Cardiac fibroblast (primary cell): ENCODE measurements at regions not wholly inside any gene's neighbourhood (a gene's known extent, or its start where the extent isn't known, plus 50 kb on each side); places are given as distances from the start of the nearest gene placed in this dataset.
"Not testable (repeated sequence)": the region's sequence is repeated elsewhere in the genome, so short reads cannot be mapped to it uniquely, and the experiment has no call there.

ENCODE experiments used
- DNase-seq, 2 donors: peaks; one replicate each; pipeline versions ENCODE4 v3.0.0 to v3.0.0-alpha.2; 2010; ENCODE audit warnings: low read depth in 2 of 2
- H3K4me3 ChIP-seq, 2 donors: replicated peaks in 1 of 2; 1 replicate in 1 of 2; 2 replicates in 1 of 2; pipeline ENCODE4 v1.5.1; 2011; ENCODE audit warnings: low read depth in 2 of 2, low read length in 2 of 2, mild to moderate bottlenecking in 2 of 2, moderate library complexity in 1 of 2
- CTCF ChIP-seq: IDR thresholded peaks from one replicate; pipeline ENCODE4 v1.5.1; 2011; ENCODE audit warnings: low read depth, mild to moderate bottlenecking, low read length, inconsistent platforms

- not testable (repeated sequence) for DNase-seq, H3K4me3 ChIP-seq
These were observed 52.9 kb downstream of the OR52B4 start for GRCh38 chr11:4315292-4315691.

- not testable (repeated sequence) for DNase-seq, H3K4me3 ChIP-seq
These were observed 91.0 kb downstream of the OR52B4 start for GRCh38 chr11:4277225-4277624.

GRCh38 chr11:4251085-4251484, 117.1 kb downstream of the OR52B4 start:
- not testable (repeated sequence) for DNase-seq, H3K4me3 ChIP-seq

GRCh38 chr11:4249475-4249874, 118.7 kb downstream of the OR52B4 start:
- not testable (repeated sequence) for H3K4me3 ChIP-seq, DNase-seq

GRCh38 chr11:4237771-4238170, 130.4 kb downstream of the OR52B4 start:
- H3K4me3 ChIP-seq, DNase-seq: not testable (repeated sequence)

GRCh38 chr11:4218857-4219256, 124.3 kb downstream of the RRM1 start:
- not testable (repeated sequence) for DNase-seq, H3K4me3 ChIP-seq

- no peak for TF ChIP-seq CTCF
These were observed 119.1 kb downstream of the RRM1 start for GRCh38 chr11:4213746-4214145.

GRCh38 chr11:4211991-4212390, 117.4 kb downstream of the RRM1 start:
- no peak for DNase-seq
- H3K4me3 ChIP-seq: no peak overlapping the region
- TF ChIP-seq CTCF: no peak

More at GRCh38 chr11:4213746-4214145, 119.1 kb downstream of the RRM1 start:
- H3K4me3 ChIP-seq: no peak overlapping the region
- DNase-seq: no peak

- H3K4me3 ChIP-seq: no peak overlapping the region
- no peak for TF ChIP-seq CTCF
These were observed 109.2 kb downstream of the RRM1 start for GRCh38 chr11:4203603-4204360.

GRCh38 chr11:4202749-4203148, 108.2 kb downstream of the RRM1 start:
- no peak for DNase-seq
- TF ChIP-seq CTCF: no peak
- H3K4me3 ChIP-seq: no peak overlapping the region

More at GRCh38 chr11:4203603-4204360, 109.2 kb downstream of the RRM1 start:
- no peak for DNase-seq
